Kidney (tissue), 13 donors: ENCODE measurements at regions not wholly inside any gene's neighbourhood (a gene's known extent, or its start where the extent isn't known, plus 50 kb on each side); places are given as distances from the start of the nearest gene placed in this dataset.

ENCODE experiments used
- DNase-seq, 5 donors: peaks; one replicate each; pipeline ENCODE4 v3.0.0-alpha.2; 2013 to 2020
- FAIRE-seq: peaks from 2 replicates; lab custom pipeline; 2012; peaks lifted over from hg19 to GRCh38; lab: Jason Lieb, UNC
- H3K27ac ChIP-seq, 2 donors: one replicate each; pipeline ENCODE4 v1.7.0; 2013; ENCODE audit warnings: low read depth in 2 of 2, low read length in 2 of 2, inconsistent platforms in 1 of 2
- H3K27me3 ChIP-seq: one replicate; pipeline ENCODE4 v1.7.1; 2013; ENCODE audit warnings: low read length, inconsistent platforms; ENCODE audit not compliant: control insufficient read depth, insufficient read depth
- H3K36me3 ChIP-seq, 3 donors: one replicate each; pipeline versions ENCODE4 v1.7.0 to v1.7.1; 2013; ENCODE audit warnings: low read length in 3 of 3, control low read depth in 1 of 3, inconsistent platforms in 1 of 3; ENCODE audit not compliant: insufficient read depth in 3 of 3, control insufficient read depth in 2 of 3
- H3K4me1 ChIP-seq, 3 donors: one replicate each; pipeline versions ENCODE4 v1.7.0 to v1.7.1; 2013; ENCODE audit warnings: low read length in 3 of 3, inconsistent platforms in 1 of 3, low read depth in 1 of 3; ENCODE audit not compliant: control insufficient read depth in 2 of 3, insufficient read depth in 2 of 3
- H3K4me3 ChIP-seq, 3 donors: one replicate each; pipeline versions ENCODE4 v1.7.0 to v1.8.1; 2013; ENCODE audit warnings: low read length in 3 of 3, control low read depth in 1 of 3, inconsistent platforms in 1 of 3
- H3K9ac ChIP-seq, 3 donors: one replicate each; pipeline versions ENCODE4 v1.7.0 to v1.7.1; 2013; ENCODE audit warnings: low read length in 3 of 3, control low read depth in 1 of 3, inconsistent platforms in 1 of 3
- H3K9me3 ChIP-seq, 3 donors: one replicate each; pipeline versions ENCODE4 v1.7.0 to v1.7.1; 2013; ENCODE audit warnings: low read length in 3 of 3, control low read depth in 1 of 3, inconsistent platforms in 1 of 3; ENCODE audit not compliant: control insufficient read depth in 2 of 3, insufficient read depth in 1 of 3
- intact Hi-C: fragments of 100-400 bp; cut with DNase I; formaldehyde crosslinking; loops from one replicate; pipeline ENCODE4 v1.11.1; 2022
- TF ChIP-seq, protein P1 (sequence below): IDR thresholded peaks from 3 replicates; pipeline ENCODE4 v1.5.1; 2012; ENCODE audit warnings: mild to moderate bottlenecking, moderate library complexity, borderline replicate concordance; ENCODE audit not compliant: insufficient read depth; ENCODE audit errors: extremely low read depth
- donor health status: control.
- donor health status: control.
- donor health status: control.
- donor health status: control.
- donor health status: control.
- donor health status: DM: yes; HTN: yes; CAD: no.
- donor health status: Normal renal cell carcinoma (clear cell type).

DNA sequence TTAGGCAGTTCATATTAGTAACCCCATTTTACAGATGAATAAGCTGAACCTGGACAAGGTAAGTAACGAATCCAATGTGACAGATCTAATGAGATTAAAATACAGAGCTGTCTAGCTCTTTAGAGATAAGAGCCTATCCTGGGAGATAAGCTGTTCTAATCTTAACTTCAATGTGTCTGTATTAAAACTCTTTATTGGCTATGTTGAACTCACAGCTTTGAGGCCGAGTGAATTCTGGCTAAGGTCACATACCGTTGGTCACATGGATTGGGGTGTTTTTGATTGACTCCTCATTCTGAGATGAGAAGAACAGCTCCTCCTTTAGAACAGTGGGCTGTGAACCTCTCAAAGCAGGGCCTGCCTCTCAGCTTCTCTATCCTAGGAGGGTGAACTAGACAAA is 113.4 kb upstream of the EEPD1 start:
- Histone ChIP-seq H3K4me3 (no peak overlapping the region), H3K36me3 (no peaks in the 10 kb centered on the region), H3K9me3 (no peaks in the 10 kb centered on the region), H3K4me1 (peaks cover 0 to 10% (median 9%) of the 10 kb centered on the region in 3 donors), H3K27me3 (no peaks in the 10 kb centered on the region), H3K27ac (peak overlapping the region in 1 of 2 donors; percentile 17), H3K9ac (no peak overlapping the region)
- DNase-seq, result no peak
- TF ChIP-seq, protein P1, sequence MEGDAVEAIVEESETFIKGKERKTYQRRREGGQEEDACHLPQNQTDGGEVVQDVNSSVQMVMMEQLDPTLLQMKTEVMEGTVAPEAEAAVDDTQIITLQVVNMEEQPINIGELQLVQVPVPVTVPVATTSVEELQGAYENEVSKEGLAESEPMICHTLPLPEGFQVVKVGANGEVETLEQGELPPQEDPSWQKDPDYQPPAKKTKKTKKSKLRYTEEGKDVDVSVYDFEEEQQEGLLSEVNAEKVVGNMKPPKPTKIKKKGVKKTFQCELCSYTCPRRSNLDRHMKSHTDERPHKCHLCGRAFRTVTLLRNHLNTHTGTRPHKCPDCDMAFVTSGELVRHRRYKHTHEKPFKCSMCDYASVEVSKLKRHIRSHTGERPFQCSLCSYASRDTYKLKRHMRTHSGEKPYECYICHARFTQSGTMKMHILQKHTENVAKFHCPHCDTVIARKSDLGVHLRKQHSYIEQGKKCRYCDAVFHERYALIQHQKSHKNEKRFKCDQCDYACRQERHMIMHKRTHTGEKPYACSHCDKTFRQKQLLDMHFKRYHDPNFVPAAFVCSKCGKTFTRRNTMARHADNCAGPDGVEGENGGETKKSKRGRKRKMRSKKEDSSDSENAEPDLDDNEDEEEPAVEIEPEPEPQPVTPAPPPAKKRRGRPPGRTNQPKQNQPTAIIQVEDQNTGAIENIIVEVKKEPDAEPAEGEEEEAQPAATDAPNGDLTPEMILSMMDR, result no peak
- intact Hi-C loops, result no loop called here
- FAIRE-seq, result no peak

DNA sequence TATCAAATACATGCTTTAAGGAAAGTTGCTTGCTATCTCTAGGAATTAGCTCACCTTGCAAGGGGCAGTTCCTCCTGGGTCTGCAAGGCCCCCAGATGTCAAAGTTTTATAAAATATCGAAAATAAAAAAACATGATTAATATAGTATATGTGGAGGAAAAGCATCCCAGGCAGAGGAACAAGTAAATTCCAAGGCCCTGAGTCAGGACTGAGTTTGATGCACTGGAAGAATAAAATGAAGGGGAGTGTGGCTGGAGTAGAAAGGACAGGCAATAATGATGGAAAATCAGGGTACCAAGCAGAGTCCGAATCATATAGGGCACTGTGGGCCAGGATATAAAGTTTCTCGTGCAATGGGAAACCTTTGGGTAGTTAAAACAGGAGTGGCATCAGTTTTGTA is 112.4 kb upstream of the EEPD1 start:
- Histone ChIP-seq H3K4me3 (no peak overlapping the region), H3K9me3 (no peaks in the 10 kb centered on the region), H3K27ac (no peak overlapping the region), H3K9ac (no peak overlapping the region), H3K4me1 (peaks cover 0 to 10% (median 8%) of the 10 kb centered on the region in 3 donors), H3K27me3 (no peaks in the 10 kb centered on the region), H3K36me3 (no peaks in the 10 kb centered on the region)
- intact Hi-C loops, result no loop called here
- TF ChIP-seq, protein P1, result no peak
- no peak for DNase-seq
- no peak for FAIRE-seq

DNA sequence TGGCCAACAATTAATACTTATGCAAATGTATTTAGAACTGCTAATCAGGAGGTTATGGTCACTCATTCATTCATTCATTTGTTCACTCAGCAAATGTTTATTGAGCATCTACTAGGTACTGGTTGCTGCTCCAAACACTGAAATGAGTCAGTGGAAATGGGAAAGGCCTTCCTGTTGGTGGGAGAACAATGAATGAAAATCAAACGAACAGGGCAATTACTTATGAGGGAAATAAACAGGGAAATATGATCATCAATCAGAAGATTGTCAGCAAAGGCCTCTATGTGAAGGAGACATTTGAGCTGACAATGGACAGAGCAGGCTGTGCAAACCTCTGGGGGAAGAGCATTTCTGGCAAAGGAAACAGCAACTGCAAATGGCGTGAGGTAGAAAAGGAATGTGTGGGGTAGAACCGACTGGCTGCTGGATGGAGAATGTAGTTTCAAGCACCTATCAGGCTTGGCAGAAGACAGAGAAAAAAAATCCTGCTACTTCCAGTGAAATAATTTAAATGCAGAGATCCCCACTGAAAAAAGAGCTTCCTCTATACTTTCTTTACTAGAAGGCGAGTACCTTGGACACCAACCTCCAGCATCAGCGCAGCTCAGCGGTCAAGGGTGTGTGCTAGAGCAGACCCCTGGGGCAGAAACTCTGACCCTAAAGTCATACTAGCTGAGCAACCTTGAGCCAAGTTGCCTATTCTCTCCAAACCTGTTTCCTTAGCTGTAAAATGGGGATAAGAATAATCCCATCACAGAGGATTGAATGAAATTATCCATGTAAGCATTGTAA is 108.8 kb upstream of the EEPD1 start:
- no peak for DNase-seq
- Histone ChIP-seq H3K36me3 (no peaks in the 10 kb centered on the region), H3K27ac (peak overlapping the region; percentile 2 to 30), H3K27me3 (no peaks in the 10 kb centered on the region), H3K4me1 (peaks cover 0 to 12% (median 4%) of the 10 kb centered on the region in 3 donors), H3K4me3 (no peak overlapping the region), H3K9ac (no peak overlapping the region), H3K9me3 (no peaks in the 10 kb centered on the region)
- no peak for FAIRE-seq
- TF ChIP-seq, protein P1, result no peak
- intact Hi-C loops, result no loop called here

DNA sequence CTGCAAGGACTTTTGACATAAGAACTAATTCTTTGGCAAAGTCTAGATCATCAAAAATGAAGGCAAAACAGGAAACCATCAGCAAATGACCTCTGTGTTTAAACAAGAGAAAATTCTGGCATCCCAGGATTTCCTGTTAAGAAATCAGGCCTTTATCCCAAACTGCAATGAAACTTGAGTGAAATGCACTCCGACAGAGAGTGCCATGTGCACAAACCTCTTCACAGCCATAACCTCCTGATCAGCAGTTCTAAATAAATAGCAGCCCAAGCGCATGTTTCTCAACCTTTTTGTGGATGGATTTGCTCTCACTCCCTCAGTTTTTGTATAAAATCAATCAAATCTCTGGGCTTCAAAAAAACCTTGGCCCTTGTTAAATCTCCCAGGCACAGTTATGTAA is 107.7 kb upstream of the EEPD1 start:
- FAIRE-seq, result no peak
- intact Hi-C loops, result no loop called here
- TF ChIP-seq, protein P1, result no peak

More for the DNA sequence above, 107.7 kb upstream of the EEPD1 start:
- H3K4me1 ChIP-seq, result peaks cover 0 to 12% (median 4%) of the 10 kb centered on the region in 3 donors
- H3K27me3 ChIP-seq, result no peaks in the 10 kb centered on the region
- DNase-seq, result peak in 1 of 5 donors; percentile 46
- H3K36me3 ChIP-seq, result no peaks in the 10 kb centered on the region
- H3K9me3 ChIP-seq, result no peaks in the 10 kb centered on the region
- no peak overlapping the region for H3K4me3 ChIP-seq
- no peak overlapping the region for H3K9ac ChIP-seq
- peak overlapping the region in 1 of 2 donors; percentile 4 for H3K27ac ChIP-seq
